CD4-positive, alpha-beta T cell treated with Interleukin-10 for 1 hour (primary cell): ENCODE measurements at regions not wholly inside any gene's neighbourhood (a gene's known extent, or its start where the extent isn't known, plus 50 kb on each side); places are given as distances from the start of the nearest gene placed in this dataset.
"Not testable (repeated sequence)": the region's sequence is repeated elsewhere in the genome, so short reads cannot be mapped to it uniquely, and the experiment has no call there.

Source experiments
- DNase-seq: peaks from one replicate; pipeline ENCODE4 v3.0.0-alpha.2; 2020

DNA sequence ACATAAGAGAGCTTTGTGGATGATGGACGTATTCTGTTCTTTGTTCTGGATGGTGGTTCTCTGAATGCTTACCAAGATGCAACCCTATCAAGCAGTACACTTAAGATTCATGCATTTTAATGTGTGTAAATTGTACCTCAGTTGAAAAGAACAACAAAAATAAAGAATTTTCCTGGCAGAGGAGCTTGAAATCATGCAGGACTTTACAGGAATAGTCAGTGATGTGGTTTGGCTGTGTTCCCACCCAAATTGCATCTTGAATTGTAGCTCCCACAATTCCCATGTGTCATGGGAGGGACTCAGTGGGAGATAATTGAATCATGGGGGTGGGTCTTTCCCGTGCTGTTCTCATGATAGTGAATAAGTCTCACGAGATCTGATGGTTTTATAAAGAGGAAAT, 430.6 kb upstream of the ASIC2 start:
- not testable (repeated sequence) for DNase-seq

DNA sequence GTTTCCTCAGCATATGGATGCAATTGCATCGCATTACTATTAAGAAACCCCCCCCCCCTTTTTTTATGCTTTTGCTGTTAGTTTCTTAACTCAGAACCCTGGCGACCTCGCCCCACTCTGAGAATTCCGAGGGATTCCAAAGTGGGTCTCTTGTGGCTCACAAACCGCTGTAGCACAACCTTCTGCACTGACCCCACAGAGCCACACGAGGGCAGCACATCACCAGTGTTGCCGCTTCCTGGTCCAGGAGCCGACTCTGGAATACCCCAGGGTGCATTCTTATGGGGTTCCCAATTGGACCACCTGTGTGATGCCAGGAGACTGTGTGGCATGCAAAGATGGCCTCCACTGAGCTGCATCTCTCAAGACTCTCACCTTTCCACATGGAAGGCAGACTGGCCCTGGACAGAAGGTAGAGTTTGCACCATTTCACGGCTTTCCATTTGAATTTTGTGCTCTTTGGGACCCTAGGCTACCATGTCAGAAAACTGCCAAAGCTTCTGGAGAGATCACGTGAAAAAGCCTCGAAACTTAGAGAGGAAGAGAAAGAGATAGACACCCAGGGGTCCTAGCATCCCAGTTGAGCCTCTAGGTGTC, 432.7 kb upstream of the ASIC2 start:
- peak; percentile 6 for DNase-seq

DNA sequence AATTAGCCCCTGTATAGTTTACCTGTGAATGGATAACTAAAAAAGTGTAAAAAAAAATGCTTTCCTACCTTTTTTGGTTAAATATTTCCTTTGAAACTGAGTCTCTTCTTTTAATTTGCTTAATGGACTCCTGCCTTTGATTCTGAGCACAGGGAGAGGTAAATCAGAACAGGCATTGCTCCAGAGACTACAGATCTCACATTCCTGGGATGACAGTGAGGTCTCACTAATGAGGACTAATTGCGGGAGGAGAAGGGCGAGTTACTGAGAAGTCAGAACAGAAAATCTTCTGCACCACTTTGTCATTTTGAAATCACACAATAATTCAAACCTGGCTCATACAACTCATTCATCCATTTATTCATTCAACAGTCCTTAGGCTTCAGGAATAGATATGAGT, 437.0 kb upstream of the ASIC2 start:
- DNase-seq: no peak

DNA sequence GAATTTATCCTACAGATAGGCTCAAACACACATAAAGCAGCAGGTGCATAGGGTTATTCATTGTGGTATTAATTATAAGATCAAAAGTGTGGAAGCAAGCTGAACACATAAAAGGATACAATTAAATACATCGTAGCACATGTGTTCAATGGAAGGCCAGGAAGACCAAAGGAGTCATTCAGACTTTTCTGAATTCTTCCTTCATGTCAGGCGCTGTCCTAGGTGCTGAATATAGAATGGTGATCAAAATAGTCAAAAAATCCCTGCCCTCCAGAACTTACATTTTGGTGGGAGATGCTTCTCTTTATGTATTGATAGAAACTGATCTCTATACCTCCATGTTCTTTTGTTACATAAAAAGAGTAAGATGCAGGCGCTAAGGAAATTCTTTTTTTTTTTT, 439.0 kb upstream of the ASIC2 start:
- no peak for DNase-seq

DNA sequence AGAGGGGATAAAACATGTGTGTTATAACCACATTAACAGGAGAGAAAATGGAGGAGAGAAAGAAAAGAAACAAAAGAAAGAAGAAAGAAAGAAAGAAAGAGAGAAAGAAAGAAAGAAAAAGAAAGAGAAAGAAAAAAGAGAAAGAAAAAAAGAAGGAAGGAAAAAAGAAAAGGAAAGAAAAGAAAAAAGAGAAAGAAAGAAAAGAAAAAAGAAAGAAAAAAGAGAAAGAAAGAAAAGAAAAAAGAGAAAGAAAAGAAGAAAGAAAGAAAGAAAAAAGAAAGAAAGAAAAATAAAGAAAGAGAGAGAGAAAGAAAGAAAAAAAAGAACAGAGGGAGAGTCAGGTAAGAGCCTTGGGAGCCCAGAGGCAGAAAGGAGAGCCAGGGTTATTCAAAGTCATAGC, 446.6 kb upstream of the ASIC2 start:
- no peak for DNase-seq

DNA sequence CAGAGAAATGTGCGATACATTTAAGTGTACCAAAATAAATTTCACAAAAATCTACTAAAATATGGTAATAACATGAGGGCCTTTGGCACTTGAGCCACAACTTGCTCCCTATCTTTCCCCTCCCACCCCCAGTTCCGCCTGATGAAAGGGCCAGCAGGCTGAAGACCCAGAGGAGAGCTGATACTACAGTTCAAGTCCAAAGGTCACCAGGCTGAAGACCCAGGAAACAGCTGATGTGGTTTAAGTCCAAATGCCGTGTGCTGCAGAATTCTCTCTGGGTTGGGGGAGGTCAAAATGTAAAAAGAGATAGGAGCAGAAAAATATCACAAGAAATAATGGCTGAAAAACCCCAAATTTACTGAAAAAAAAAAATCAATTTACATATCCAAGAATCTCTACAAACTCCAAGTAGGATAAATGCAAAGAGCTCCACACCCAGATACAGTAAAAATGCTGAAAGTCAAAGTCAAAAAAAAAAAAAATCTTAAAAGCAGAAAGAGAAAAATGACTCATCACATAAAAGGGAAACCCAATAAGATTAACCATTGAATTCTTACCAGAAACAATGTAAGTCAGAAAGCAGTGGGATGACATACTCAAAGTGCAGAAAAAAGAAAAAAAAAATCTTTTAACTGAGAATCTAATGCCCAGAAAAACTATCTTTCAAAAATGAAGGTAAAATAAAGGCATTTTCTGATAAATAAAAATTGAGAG, 452.1 kb upstream of the ASIC2 start:
- DNase-seq: no peak

DNA sequence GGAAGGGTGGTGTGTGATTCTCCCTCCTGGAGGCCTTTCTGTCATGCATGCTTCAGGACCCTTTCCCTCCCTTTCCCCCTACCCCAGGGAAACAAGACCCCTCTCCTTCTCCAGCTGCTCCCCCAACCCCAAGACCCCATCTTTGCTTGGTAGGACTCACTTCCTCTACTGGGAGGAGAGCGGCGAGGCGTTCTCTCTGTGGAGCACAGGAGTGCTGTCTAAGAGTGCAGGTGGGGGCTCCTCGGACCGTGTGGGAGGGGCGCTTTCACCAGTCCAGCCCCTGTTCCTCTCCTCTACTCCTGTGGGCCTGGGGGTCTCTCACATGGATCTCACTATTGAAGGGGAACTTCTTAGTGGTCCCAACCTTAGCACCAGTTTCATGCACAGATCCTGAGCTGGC, 456.1 kb upstream of the ASIC2 start:
- DNase-seq: no peak

DNA sequence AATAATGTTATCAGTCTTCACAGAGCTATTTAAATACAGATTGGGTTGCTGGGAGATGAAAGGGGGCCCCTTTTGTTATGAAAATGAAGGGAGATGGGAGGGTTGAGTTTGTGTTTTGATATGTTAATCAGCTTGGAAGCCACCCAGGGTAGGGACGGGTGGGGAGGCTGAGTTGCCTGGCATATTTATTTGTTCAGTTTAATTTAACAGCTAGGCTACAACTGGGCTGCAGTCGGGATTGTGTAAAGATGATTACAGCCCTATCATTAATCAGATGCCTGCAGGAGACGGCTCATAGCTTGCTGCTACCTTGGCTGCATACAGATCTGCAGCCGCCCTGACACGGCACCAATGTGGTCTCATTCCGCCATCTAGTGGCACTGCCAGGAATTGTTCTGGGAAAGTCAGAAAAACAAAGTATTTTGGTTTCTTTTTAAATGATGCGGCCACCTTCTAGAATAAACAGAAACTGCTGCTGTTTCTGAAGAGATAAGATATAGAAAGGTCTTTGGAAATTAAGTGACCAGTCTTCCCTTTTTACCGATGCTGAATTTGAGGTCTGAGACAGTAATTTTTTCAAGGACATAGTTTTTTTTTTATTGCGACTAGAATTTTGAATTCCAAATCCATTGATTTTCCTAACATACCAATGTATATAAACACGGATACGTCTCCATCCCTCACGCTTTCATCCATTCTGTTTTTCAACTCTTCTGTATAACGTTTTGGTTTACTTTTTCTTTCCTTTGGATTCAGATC, 458.0 kb upstream of the ASIC2 start:
- DNase-seq: peak; percentile 59

DNA sequence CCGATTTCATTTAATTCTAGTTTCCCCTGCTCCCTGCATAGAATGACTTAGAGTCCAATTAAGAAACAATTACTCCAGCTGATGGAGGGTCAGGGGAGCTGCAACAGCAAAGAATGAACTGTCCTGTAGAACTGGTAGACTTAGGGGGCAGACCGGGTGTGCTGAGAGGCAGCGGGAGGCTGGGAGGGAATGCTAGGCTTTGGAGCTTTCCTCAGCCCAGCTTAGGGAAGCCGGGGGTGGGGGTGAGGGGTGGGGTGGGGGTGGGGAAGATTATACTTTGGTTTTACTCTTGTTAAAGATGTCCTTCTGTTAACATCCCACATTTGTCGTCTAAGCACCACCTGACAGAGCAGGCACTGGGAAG, 458.6 kb upstream of the ASIC2 start:
- DNase-seq: no peak

DNA sequence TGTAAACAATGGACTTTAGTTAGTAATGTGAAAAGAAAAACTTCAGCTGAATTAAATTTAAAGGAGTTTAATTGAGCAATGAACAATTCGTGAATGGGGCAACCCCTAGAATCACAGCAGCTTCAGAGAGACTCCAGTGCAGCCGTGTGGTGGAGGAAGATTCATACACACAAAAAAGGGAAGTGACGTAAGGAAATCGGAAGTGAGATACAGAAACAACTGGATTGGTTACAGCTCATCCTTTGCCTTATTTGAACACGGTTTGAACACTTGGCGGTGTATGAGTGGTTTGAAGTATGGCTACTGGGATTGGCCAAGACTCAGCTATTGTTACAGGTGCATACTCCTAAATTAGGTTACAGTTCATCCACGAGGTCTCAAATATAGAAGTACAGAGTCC, 460.4 kb upstream of the ASIC2 start:
- no peak for DNase-seq

DNA sequence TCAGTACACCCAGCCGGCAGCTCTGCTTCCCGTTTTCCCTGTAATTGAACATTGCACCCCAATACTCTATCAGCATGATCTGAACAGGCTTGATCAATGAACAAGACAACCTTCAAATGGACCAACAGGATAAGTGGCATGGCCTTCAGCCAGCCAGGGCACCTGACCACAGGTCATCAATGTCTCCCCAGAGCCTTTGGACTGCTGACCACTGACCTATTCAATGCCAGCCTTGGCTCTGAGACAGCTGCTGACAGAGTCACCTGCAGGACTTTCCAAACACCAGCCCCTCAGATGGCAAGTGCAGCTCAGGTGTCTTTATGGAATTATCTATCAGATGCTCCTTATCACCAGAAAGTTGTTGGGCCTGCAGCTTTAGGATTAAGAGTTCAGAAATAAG, 462.9 kb upstream of the ASIC2 start:
- no peak for DNase-seq

DNA sequence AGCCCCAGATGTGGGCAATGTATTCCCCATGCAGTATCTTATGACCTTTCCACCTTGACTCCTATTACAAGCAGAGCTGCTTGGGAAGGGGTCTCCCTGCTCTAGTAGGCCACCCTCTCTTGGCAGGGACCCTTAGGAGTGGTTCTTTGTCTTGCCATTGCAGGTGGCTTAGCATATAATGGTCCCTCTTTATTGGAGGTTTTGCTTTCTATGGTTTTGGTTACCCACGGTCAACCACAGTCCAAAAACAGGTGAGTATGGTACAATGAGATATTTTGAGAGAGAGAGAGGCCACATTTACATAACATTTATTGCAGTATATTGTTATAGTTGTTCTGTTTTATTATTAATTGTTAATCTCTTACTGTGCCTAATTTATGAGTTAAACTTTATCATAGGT, 472.8 kb upstream of the ASIC2 start:
- DNase-seq: no peak

DNA sequence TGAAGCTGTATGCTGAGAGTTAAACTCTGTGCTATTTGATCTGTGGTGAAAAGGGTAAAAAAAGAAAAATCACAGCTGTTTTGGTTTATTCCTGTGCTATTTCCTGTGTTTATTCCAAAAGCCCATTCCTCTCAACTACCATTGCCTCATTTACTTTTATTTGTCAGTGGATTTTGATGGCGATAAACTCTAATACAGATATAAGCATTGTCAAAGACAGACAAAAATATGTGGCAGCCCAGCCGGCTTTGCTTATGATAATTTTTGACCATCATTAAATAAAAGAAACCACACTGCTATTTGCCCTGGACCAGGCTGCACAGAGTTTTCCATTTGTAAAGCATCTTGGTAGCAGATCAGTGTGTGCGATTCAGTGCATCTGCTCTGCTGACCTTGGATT, 473.6 kb upstream of the ASIC2 start:
- no peak for DNase-seq

DNA sequence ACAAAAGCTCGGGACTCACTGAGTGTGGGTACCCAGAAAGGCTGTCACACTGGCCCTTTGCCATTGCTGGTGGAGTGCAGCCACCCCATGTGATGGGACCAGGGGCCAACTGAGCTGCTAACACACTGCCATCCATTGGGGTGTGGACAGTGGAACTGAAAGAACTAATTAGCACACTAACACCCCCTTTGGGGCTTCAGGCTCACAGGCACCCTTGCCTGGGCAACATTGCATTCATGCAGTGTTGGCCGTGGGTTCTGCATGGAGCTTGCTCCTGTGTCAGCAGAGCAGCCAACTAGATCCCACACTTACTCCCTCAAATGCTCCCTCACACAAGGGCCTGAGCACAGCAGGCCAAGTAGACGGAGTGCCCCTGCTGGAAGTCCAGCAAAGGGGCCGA, 476.0 kb upstream of the ASIC2 start:
- no peak for DNase-seq

DNA sequence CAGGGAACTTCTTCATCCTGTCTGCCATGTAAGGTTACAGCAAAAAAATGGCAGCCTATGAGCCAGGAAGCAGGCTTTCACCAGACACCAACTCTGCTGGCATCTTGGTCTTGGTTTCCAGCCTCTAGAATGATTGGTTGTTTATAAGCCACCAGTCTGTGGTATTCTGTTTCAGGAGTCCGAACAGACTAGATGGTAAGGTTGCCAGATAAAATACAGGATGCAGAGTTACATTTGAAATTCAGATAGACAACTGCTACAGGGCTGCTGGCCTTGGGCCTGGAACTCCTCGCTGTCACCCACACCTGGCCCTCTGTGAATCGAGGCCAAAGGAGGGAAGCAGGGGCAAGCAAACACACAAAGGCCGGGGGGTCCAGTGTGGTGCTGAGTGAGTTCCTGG, 478.8 kb upstream of the CCL2 start:
- DNase-seq: no peak

DNA sequence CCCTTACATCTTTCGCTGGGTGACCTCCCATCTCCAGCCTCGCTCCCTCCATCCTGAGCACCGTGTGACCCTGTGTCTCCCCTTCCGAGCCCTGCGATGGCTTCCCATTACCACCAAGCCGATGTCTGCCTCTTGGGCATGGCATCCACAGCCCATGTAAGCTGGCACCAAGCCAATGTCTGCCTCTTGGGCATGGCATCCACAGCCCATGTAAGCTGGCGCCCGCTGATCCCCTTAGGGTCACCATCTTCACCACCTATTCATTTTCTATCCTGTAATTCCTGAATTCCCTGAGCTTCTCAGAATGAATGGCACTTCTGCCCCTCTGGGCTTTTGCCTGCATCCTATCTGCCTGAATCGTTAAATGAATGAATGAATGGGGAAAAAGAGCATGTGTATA, 478.2 kb upstream of the CCL2 start:
- no peak for DNase-seq

DNA sequence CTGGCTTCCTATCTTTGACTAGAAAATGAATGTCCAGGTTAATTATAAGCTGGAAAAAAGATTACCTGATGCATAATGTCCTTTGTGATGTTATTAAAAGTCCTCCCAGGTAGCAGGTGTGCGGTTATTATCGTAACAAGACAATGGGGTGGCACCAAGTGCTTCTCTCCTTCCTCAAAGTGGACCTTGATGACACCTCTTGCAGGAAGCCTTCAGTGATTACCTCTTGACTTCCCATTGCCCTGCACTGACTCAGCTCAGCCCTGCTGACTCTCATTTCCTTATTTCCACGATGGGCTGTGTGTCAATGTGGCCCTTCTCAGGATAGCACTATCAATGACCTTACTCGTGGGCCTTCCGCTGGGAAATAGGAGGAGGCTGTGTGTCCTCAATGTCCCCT, 477.4 kb upstream of the CCL2 start:
- DNase-seq: no peak

DNA sequence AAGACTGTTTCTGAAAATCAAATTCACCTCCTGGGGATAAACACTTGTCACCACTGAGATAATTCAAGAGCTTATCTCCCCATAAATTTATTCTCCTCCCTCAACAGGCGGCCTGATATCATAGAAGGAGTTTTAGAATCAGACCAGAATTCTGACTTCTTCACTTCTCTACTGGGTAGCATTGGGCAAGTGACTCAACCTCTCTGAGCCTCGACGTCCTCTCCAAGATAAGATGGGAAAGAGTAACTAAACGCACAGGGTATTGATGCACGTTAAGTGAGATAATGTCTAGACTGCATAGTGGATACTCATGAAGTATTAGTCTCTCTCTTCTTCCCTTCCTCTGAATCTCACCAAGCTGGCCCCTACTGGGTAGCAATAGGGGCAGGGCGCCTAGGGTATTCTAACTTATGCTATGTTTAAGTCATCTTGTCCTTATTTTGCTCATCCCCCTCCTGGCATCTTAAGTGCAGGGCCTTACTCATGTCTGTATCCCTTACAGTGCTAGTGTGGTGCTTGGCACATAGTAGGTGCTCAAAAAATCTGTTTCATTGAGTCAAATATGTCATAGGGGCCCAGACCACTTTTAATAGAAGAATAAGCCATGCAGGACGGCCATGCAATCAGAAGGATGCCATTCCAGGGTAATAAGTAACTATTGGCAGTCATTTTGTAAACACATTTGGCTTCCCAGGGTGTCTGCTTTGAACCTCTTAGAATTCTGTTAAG, 476.4 kb upstream of the CCL2 start:
- DNase-seq: no peak

DNA sequence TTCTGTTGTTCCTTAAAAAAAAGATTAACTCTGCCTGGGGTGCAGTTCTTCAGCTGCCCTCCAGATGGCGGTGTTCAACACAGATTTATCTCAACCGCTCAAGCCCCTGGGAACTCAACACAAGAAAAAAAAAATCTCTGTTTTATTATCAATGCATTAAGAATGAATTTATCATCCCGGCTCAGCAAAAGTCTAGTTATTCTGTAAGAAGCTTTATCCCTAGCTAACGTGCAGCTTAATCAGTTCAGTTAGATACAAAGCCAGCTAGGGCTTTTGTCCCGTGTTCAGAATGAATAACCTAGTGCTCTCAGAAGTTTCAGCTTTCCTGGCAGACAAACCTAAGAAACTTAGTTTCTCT, 475.9 kb upstream of the CCL2 start:
- peak; percentile 33 for DNase-seq

DNA sequence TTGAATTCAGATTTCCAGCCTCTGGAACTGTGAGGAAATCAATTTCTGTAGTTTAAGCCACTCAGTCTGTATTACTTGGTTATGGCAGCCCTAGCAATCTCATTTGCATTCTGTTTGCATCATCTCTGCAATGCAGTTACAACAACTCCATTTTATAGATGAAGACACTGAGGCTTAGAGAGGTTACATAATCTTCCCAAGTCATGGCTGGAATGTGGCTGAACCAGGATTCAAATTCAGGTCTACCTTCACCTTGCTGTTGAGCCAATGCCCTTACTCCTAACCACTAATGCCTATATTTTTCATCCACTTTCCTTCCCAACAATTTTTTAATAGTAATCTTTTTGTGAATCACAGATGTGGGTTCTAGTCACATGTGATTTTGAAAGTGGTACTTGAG, 469.8 kb upstream of the CCL2 start:
- no peak for DNase-seq

DNA sequence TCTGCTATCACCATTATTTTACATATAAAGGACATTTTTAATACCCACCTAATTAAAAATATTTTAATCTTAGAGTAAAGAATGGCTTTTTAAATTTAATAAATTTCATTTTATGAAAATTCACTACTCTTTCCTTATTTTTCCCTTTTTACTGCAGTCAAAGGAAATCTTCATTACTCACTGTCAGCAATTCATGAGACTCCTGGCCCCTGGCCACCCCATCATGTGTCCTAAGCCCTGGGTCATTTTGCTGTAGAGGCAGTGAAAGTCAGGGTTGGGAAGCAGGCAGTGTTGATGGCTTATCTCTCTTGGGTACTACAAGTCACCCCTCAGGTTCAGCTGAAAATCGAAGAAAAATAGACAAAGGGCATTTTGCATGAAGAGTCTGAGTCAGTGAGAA, 468.6 kb upstream of the CCL2 start:
- no peak for DNase-seq

DNA sequence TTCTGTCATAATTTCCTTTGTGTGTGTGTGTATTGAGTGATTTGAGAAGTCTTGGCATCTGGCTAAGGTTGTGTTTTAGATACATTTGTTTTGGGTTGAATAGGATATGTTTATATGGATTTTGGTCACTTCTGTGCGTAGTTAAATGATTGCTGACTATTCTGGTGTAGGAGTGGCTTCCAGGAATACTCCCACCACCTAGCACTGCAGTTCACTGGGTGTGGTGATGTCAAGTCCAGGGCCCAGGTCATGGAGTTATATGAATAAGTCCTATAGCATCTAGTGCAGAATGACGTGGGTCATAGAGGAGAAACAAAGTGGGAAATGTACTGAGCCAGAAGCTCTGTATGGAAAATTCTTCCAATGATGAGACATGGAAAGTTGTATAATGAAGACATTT, 465.4 kb upstream of the CCL2 start:
- DNase-seq: no peak

DNA sequence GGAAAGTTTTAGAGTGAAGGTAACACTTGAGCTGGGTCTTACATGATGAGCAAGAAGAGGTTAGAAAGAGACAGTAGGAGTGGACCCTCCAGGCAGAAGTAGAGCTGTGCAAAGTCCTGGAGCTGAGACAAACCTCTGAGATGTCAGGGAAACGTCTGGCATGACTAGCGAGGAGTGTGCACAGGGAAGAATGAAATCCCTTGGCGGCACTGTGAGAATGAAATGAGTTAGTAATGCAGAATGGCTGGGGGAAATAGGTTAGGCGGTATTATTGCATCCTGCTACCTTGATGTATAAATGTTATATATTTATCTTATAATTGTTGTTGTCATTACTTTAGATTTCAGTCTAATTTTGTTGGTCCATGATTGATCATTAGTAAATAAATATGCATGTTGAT, 457.9 kb upstream of the CCL2 start:
- no peak for DNase-seq

DNA sequence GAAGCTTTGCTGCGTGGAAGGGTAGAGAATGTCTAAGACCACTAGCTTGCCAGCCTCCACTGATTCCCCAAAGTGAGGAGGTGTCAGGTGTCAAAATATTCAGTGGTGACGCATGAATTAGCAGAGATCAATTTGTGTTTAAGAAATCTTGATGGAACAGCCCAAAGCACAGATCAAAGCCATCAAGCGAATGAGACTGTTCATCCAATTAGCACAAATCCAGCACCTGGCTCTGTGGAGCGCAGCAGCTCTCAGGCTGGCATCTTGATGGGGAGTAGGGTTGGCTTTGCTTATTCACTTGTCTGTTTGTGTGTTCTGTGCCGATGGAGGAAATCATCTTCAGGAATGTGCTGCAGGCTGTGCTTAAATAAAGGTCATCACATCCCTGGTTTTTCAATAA, 456.8 kb upstream of the CCL2 start:
- DNase-seq: no peak
